ENCODE measurements at regions not wholly inside any gene's neighbourhood (a gene's known extent, or its start where the extent isn't known, plus 50 kb on each side); places are given as distances from the start of the nearest gene placed in this dataset.

DNA sequence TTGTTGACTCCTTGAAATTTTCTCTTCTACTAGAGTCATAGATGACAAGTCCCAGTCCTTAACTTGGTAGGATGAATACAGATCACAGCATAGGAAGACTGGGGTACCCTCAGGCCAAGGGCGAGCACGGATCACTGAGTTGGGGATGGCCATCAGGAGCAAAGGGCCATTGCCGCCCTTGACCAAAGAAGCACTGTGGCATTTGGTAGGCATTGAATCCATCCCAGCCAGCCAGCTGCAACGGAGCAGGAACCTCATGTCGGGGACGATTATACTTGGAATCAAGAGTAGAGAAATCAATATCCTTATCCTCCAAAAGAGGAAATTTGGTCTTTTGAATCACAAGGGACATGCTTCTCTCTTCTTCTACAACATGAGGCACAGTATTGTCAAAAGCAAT, 50.1 kb upstream of the ZNF573 start:
- intact Hi-C loops (cut with micrococcal nuclease): no loop called here
- Histone ChIP-seq H3K4me3 (no peak overlapping the region), H3K36me3 (peaks cover 33% of the 10 kb centered on the region), H3K27ac (replicated peaks) (no peak overlapping the region), H3K4me1 (no peaks in the 10 kb centered on the region), H3K27me3 (ENCODE audit: low read depth) (no peaks in the 10 kb centered on the region), H3K9me3 (replicated peaks) (peaks cover 98% of the 10 kb centered on the region)
- TF ChIP-seq, protein P1, sequence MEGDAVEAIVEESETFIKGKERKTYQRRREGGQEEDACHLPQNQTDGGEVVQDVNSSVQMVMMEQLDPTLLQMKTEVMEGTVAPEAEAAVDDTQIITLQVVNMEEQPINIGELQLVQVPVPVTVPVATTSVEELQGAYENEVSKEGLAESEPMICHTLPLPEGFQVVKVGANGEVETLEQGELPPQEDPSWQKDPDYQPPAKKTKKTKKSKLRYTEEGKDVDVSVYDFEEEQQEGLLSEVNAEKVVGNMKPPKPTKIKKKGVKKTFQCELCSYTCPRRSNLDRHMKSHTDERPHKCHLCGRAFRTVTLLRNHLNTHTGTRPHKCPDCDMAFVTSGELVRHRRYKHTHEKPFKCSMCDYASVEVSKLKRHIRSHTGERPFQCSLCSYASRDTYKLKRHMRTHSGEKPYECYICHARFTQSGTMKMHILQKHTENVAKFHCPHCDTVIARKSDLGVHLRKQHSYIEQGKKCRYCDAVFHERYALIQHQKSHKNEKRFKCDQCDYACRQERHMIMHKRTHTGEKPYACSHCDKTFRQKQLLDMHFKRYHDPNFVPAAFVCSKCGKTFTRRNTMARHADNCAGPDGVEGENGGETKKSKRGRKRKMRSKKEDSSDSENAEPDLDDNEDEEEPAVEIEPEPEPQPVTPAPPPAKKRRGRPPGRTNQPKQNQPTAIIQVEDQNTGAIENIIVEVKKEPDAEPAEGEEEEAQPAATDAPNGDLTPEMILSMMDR (IDR thresholded peaks at IDR 0.05; ENCODE audit: borderline replicate concordance): no peak
- no peak for DNase-seq
